HEK293 (cell line): ENCODE measurements at regions not wholly inside any gene's neighbourhood (a gene's known extent, or its start where the extent isn't known, plus 50 kb on each side); places are given as distances from the start of the nearest gene placed in this dataset.

Experiments used
- PBX3 ChIP-seq: sonication (generic); formaldehyde crosslinking; IDR thresholded peaks from 2 replicates; pipeline ENCODE4 v1.8.1; 2022; ENCODE audit warnings: mild to moderate bottlenecking, moderate library complexity, missing genetic modification reagents
- ZNF23 ChIP-seq: fragments of 450-650 bp; formaldehyde crosslinking; IDR thresholded peaks from 2 replicates; pipeline ENCODE4 v1.5.1; 2016; ENCODE audit warnings: missing biosample characterization, missing genetic modification characterization, borderline replicate concordance
- ZNF366 ChIP-seq: fragments of 450-650 bp; formaldehyde crosslinking; conservative IDR thresholded peaks from 2 replicates; pipeline ENCODE4 v1.5.1; 2016; ENCODE audit warnings: missing biosample characterization, missing genetic modification characterization
- ZNF707 ChIP-seq: fragments of 450-650 bp; formaldehyde crosslinking; IDR thresholded peaks from 2 replicates; pipeline ENCODE4 v1.5.1; 2016; ENCODE audit warnings: missing biosample characterization, missing genetic modification characterization
- TF ChIP-seq, protein P1 (sequence below): fragments of 450-650 bp; formaldehyde crosslinking; IDR thresholded peaks from 2 replicates; pipeline ENCODE4 v1.5.1; 2016; ENCODE audit warnings: missing biosample characterization, missing genetic modification characterization

- TF ChIP-seq, protein P1, sequence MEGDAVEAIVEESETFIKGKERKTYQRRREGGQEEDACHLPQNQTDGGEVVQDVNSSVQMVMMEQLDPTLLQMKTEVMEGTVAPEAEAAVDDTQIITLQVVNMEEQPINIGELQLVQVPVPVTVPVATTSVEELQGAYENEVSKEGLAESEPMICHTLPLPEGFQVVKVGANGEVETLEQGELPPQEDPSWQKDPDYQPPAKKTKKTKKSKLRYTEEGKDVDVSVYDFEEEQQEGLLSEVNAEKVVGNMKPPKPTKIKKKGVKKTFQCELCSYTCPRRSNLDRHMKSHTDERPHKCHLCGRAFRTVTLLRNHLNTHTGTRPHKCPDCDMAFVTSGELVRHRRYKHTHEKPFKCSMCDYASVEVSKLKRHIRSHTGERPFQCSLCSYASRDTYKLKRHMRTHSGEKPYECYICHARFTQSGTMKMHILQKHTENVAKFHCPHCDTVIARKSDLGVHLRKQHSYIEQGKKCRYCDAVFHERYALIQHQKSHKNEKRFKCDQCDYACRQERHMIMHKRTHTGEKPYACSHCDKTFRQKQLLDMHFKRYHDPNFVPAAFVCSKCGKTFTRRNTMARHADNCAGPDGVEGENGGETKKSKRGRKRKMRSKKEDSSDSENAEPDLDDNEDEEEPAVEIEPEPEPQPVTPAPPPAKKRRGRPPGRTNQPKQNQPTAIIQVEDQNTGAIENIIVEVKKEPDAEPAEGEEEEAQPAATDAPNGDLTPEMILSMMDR, result no peak
- no peak for TF ChIP-seq ZNF707 (tag by site-specific recombination)
- TF ChIP-seq ZNF23 (tag by site-specific recombination), result no peak
- no peak for TF ChIP-seq PBX3 (CRISPR knock-in tag)
- TF ChIP-seq ZNF366 (tag by site-specific recombination), result no peak
Observed at GRCh38 chr5:62948301-62948700, 369.7 kb downstream of the LRRC70 start.
